ENCODE measurements at regions not wholly inside any gene's neighbourhood (a gene's known extent, or its start where the extent isn't known, plus 50 kb on each side); places are given as distances from the start of the nearest gene placed in this dataset.
"Not testable (repeated sequence)": the region's sequence is repeated elsewhere in the genome, so short reads cannot be mapped to it uniquely, and the experiment has no call there.

DNA sequence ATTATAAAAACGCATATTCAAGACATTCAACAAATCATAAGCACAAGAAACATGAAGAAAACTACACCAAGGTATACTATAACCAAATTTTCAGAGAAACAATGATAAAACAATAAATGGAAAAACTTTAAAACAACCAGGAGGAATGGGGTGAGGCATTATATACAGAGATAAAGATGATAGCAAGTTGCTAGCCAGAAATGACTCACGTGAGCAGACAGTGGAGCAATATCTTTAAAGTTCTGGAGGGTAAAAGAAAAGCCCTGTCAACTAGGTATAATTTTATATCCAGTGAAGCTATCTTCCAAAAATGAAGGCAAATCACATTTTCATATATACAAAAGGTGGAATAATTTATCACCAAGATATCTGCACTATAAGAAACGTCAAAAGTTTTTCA lies 97.8 kb upstream of the PCED1B start:
- Histone ChIP-seq H3K4me1 (no peaks in the 10 kb centered on the region), H4K20me1 (no peaks in the 10 kb centered on the region), H3K27me3 (no peaks in the 10 kb centered on the region), H3K9me3 (no peaks in the 10 kb centered on the region), H3K4me2 (no peak overlapping the region), H3K36me3 (no peaks in the 10 kb centered on the region), H3K27ac (no peak overlapping the region), H3K4me3 (no peak overlapping the region), H3K9ac (no peak overlapping the region)
- TF ChIP-seq Cebpa-rat (IDR thresholded peaks at IDR 0.05), result no peak

DNA sequence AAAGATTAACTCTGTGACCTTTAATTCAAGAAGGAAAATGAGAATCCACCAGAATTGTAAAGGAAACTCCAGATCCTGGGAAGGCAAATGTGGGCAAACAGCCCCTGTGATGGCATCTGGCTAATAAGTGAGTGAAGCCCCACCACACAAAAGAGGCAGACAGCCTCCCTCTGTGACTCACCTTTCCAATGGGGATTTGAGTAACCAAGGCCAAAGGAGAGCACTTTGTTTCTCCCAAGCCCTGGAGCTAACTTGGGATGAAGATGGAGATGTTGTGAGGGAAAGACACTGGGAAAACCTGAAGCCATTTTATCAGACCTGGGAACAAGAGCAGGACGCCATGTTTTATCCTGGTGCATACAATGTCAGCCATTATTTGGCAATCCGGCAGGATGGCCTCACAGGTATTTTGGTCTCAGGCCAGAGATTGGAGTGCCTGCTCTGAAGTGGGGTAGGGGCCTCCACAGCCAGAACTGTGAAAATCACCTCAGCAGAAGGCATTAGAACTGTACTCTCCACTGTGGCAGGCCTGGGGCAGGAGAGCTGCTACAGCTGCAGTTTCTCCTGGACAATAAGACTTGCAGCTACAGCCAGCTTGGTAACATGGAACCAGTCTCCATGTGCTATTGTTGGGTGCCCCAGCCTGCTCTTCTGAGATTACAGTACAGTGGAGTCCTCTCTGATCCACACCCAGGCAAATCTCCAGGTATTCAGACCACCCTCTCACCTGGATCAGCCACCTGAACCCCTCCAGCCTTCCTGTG lies 96.6 kb upstream of the PCED1B start:
- Histone ChIP-seq H3K27ac (no peak overlapping the region), H3K9ac (no peak overlapping the region), H3K9me3 (no peaks in the 10 kb centered on the region), H4K20me1 (no peaks in the 10 kb centered on the region), H3K4me3 (no peak overlapping the region), H3K36me3 (no peaks in the 10 kb centered on the region), H3K4me1 (no peaks in the 10 kb centered on the region), H3K27me3 (no peaks in the 10 kb centered on the region), H3K4me2 (no peak overlapping the region)
- TF ChIP-seq Cebpa-rat (IDR thresholded peaks at IDR 0.05), result no peak

DNA sequence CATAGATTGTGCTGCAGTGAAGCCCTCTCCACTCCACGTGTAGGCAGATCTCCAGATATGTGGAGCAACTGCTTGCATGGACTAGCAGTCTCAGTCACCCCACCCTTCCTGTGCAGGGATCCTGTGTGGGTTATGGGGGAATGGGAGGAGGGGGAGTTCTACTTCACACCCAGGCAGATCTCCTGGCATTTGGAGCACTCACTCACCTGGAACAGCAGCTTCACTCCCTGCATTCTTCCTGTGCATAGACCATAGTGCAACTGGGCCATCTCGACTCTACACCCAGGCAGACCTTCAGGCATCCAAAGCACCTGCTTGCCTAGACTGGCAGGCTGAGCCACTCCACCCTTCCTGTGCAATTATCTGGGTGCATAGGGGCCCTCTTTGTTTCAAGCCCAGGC lies 96.0 kb upstream of the PCED1B start:
- Histone ChIP-seq H3K4me3 (no peak overlapping the region), H3K4me1 (no peaks in the 10 kb centered on the region), H3K9ac (no peak overlapping the region), H3K36me3 (no peaks in the 10 kb centered on the region), H3K27ac (no peak overlapping the region), H3K27me3 (no peaks in the 10 kb centered on the region), H3K9me3 (no peaks in the 10 kb centered on the region), H4K20me1 (no peaks in the 10 kb centered on the region), H3K4me2 (no peak overlapping the region)
- no peak for TF ChIP-seq Cebpa-rat (IDR thresholded peaks at IDR 0.05)

DNA sequence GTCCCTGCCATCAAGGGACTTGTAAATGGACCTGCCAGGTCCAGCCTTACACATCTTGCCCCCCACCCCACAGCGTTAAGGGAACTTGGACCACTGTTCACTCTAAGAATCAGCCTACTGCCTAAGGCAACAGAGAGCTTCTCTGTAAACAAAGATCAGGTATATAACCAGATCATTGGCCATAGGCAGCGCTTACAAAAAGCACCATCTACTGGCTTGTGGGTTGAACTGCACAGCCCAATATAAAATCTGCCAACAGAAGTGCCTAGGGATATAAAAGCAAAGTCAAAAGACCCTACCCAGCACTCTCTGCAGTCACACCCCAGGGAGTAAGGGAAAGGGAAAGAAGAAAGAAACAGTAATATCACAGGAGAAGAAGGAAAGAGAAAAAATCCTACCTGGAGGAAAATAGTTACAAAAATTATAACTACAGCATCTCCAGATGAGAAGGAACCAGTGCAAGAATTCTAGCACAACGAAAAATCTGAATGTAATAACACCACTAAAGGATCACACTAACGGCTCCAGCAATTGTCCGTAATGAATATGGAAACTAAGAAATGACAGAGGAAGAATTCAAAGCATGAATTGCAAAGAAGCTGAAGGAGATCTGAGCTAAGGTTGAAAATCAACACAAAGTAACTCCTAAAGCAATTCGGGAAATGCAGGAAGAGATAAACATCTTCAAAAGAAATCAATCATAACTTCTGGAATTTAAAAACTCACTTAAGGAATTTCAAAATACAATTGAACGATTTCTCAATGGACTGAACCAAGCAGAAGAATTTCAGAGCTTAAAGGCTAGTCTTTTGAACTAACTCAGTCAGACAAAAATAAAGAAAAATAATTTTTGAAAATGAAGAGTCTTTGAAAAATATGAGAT lies 95.2 kb upstream of the PCED1B start:
- Histone ChIP-seq H3K36me3 (no peaks in the 10 kb centered on the region), H3K4me3 (no peak overlapping the region), H3K4me1 (no peaks in the 10 kb centered on the region), H3K9me3 (no peaks in the 10 kb centered on the region), H3K9ac (no peak overlapping the region), H3K4me2 (no peak overlapping the region), H3K27ac (no peak overlapping the region), H4K20me1 (no peaks in the 10 kb centered on the region), H3K27me3 (no peaks in the 10 kb centered on the region)
- TF ChIP-seq Cebpa-rat (IDR thresholded peaks at IDR 0.05), result no peak

DNA sequence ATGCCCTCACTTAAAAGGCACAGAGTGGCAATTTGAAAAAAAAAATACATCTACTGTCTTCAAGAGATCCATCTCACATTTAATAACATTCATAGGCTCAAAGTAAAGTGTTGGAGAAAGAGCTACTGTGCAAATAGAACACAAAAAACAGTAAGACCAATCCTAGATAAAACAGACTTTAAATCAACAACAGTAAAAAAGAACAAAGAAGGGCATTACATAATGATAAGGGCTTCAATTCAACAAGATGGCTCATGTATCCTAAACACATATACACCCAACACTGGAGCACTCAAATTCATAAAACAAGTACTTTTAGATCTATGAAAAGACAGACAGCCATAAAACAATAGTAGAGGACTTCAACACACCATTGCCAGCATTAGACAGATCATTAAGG lies 93.6 kb upstream of the PCED1B start:
- no peak overlapping the region for H3K4me2 ChIP-seq
- TF ChIP-seq Cebpa-rat (IDR thresholded peaks at IDR 0.05), result no peak
- H3K4me3 ChIP-seq, result no peak overlapping the region
- no peaks in the 10 kb centered on the region for H3K36me3 ChIP-seq
- H3K27me3 ChIP-seq, result no peaks in the 10 kb centered on the region
- peaks cover 10% of the 10 kb centered on the region; the same call in 1 of the 2 replicates for H3K9me3 ChIP-seq
- H3K4me1 ChIP-seq, result no peaks in the 10 kb centered on the region
- no peaks in the 10 kb centered on the region for H4K20me1 ChIP-seq
- H3K9ac ChIP-seq, result no peak overlapping the region
- no peak overlapping the region for H3K27ac ChIP-seq

DNA sequence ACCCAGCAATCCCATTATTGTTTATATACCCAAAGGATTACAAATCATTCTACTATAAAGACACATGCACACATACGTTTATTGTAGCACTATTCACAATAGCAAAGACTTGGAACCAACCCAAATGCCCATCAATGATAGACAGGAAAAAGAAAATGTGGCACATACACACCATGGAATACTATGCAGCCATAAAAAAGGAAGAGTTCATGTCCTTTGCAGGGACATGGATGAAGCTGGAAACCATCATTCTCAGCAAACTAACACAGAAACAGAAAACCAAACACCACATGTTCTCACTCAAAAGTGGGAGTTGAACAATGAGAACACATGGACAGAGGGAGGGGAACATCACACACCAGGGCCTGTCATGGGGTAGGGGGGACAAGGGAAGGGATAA lies 91.3 kb upstream of the PCED1B start:
- peaks cover 16% of the 10 kb centered on the region for H3K9me3 ChIP-seq
- not testable (repeated sequence) for H3K4me2 ChIP-seq, H3K4me3 ChIP-seq, H3K27me3 ChIP-seq, H3K9ac ChIP-seq, H3K36me3 ChIP-seq, H3K27ac ChIP-seq, H3K4me1 ChIP-seq, H4K20me1 ChIP-seq

DNA sequence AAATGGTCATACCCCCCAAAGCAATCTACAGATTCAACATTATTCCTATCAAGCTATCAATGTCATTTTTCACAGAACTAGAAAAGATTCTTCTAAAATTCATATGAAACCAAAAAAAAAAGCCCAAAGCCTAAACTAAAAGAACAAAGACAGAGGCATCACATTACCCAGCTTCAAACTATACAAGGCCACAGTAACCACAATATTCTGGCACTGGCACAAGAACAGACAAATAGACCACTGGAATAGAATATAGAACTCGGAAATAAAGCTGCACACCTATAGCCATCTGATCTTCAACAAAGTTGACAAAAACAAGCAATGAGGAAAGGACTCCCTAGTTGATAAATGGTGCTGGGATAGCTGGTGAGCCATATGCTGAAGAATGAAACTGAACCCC lies 89.2 kb upstream of the PCED1B start:
- H3K9me3 ChIP-seq, result peaks cover 16% of the 10 kb centered on the region
- H3K9ac ChIP-seq, result no peak overlapping the region
- no peak for TF ChIP-seq Cebpa-rat (IDR thresholded peaks at IDR 0.05)
- H3K27ac ChIP-seq, result no peak overlapping the region
- no peaks in the 10 kb centered on the region for H4K20me1 ChIP-seq
- H3K27me3 ChIP-seq, result no peaks in the 10 kb centered on the region
- no peaks in the 10 kb centered on the region for H3K4me1 ChIP-seq
- no peak overlapping the region for H3K4me2 ChIP-seq
- no peak overlapping the region for H3K4me3 ChIP-seq
- no peaks in the 10 kb centered on the region for H3K36me3 ChIP-seq

DNA sequence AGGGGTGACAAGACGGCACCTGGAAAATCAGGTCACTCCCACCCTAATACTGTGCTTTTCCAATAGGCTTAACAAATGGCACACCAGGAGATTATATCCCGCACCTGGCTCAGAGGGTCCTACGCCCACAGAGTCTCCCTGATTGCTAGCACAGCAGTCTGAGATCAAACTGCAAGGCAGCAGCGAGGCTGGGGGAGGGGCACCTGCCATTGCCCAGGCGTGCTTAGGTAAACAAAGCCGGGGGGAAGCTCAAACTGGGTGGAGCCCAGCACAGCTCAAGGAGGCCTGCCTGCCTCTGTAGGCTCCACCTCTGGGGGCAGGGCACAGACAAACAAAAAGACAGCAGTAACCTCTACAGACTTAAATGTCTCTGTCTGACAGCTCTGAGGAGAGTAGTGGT lies 87.4 kb upstream of the PCED1B start:
- not testable (repeated sequence) for H3K27me3 ChIP-seq, H3K36me3 ChIP-seq, H3K27ac ChIP-seq, H3K9ac ChIP-seq, H4K20me1 ChIP-seq, H3K4me2 ChIP-seq, H3K4me1 ChIP-seq, H3K4me3 ChIP-seq
- H3K9me3 ChIP-seq, result peaks cover 16% of the 10 kb centered on the region

DNA sequence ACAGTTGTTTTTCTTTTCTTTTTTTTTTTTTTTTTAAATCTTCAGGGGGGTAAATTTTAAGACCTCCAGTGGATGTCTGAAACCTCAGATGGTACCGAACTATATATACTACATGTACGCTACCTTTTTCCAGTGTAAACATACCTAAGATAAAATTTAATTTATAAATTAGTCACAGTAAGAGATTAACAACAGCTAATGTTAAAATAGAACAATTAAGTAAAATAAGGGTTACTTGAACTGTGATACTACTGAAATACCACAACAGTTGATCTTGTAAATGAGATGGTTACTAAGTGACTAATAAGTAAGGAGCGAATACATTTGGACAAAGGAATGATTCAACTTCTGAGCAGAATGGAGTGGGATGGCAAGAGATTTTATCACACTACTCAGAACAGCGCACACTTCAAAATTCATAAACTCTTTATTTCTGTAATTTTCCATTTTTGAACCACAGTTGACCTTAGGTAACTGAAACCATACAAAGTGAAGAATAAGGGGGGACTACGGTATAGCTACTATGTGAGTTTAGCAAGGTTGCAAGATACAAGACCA lies 80.5 kb upstream of the PCED1B start:
- H3K4me1 ChIP-seq, result no peaks in the 10 kb centered on the region
- TF ChIP-seq Cebpa-rat (IDR thresholded peaks at IDR 0.05), result no peak
- H3K27me3 ChIP-seq, result no peaks in the 10 kb centered on the region
- no peaks in the 10 kb centered on the region for H3K9me3 ChIP-seq
- H3K4me3 ChIP-seq, result no peak overlapping the region
- H3K36me3 ChIP-seq, result no peaks in the 10 kb centered on the region
- no peaks in the 10 kb centered on the region for H4K20me1 ChIP-seq
- H3K27ac ChIP-seq, result no peak overlapping the region
- no peak overlapping the region for H3K4me2 ChIP-seq
- no peak overlapping the region for H3K9ac ChIP-seq

DNA sequence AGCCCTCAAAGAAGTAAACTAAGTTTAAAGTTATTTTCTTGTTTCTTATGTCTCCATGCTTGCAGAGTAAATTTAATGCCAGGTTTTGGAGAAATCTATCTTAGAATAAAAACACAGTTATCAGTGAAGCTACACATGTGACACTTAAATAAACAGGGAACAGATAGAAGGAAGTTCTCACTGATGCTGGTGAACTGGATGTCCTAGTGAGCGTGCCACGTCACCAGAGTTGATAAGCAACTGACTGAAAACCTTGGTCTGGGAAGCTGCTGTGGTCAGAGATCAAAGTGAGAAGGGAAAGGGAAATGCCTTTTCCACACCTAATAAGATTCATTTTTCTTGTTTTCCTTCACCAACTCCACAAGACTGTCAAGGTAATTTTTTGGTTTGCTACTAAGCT lies 74.8 kb upstream of the PCED1B start:
- H3K4me2 ChIP-seq, result no peak overlapping the region
- H4K20me1 ChIP-seq, result no peaks in the 10 kb centered on the region
- no peaks in the 10 kb centered on the region for H3K9me3 ChIP-seq
- no peak overlapping the region for H3K4me3 ChIP-seq
- no peaks in the 10 kb centered on the region for H3K4me1 ChIP-seq
- no peak overlapping the region for H3K27ac ChIP-seq
- no peaks in the 10 kb centered on the region for H3K36me3 ChIP-seq
- no peak for TF ChIP-seq Cebpa-rat (IDR thresholded peaks at IDR 0.05)
- no peaks in the 10 kb centered on the region for H3K27me3 ChIP-seq
- H3K9ac ChIP-seq, result no peak overlapping the region

Measured in BLaER1 (cell line).